Peyer's patch (tissue), 4 donors: ENCODE measurements at regions not wholly inside any gene's neighbourhood (a gene's known extent, or its start where the extent isn't known, plus 50 kb on each side); places are given as distances from the start of the nearest gene placed in this dataset.

Experiments used
- POLR2A ChIP-seq, 2 donors: fragments of 450-650 bp; IDR thresholded peaks; one replicate each; pipeline ENCODE4 v1.5.1; 2017; ENCODE audit warnings: antibody characterized with exemption in 2 of 2, mild to moderate bottlenecking in 2 of 2, moderate library complexity in 2 of 2
- TF ChIP-seq, protein P1 (sequence below), 6 experiments: fragments of 450-650 bp in 4 of 6; fragments of 200-600 bp in 2 of 6; sonication (generic) in 1 of 6; IDR thresholded peaks; one replicate each; pipeline ENCODE4 v1.5.1; 2017 to 2019; ENCODE audit warnings: antibody characterized with exemption in 6 of 6, mild to moderate bottlenecking in 3 of 6, moderate library complexity in 1 of 6

DNA sequence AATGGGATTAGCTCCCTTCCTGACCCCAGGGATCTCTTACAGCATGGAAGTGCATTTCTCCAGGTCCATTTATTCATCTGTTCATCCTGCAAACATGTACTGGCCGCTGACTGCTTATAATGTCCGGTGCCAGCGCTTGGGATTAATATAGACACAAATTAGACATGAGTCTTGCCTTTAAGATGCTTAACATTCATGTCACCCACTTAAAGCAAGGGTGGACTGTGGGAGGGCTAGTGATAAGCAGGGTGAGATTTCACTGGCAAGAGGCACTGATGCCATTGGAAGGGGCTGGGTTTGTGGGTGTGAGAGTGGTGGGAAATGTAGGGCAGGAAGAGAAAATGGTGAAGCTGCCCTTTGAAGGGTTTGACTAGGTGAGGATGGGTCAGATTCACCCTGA lies 92.2 kb upstream of the MPHOSPH6 start:
- TF ChIP-seq, protein P1, sequence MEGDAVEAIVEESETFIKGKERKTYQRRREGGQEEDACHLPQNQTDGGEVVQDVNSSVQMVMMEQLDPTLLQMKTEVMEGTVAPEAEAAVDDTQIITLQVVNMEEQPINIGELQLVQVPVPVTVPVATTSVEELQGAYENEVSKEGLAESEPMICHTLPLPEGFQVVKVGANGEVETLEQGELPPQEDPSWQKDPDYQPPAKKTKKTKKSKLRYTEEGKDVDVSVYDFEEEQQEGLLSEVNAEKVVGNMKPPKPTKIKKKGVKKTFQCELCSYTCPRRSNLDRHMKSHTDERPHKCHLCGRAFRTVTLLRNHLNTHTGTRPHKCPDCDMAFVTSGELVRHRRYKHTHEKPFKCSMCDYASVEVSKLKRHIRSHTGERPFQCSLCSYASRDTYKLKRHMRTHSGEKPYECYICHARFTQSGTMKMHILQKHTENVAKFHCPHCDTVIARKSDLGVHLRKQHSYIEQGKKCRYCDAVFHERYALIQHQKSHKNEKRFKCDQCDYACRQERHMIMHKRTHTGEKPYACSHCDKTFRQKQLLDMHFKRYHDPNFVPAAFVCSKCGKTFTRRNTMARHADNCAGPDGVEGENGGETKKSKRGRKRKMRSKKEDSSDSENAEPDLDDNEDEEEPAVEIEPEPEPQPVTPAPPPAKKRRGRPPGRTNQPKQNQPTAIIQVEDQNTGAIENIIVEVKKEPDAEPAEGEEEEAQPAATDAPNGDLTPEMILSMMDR (IDR thresholded peaks at IDR 0.05): no peak
- no peak for TF ChIP-seq POLR2A (IDR thresholded peaks at IDR 0.05)
